GM19395 (cell line): ENCODE measurements at regions not wholly inside any gene's neighbourhood (a gene's known extent, or its start where the extent isn't known, plus 50 kb on each side); places are given as distances from the start of the nearest gene placed in this dataset.

ENCODE experiments used
- ATAC-seq: cut with Tn5 transposase; IDR thresholded peaks from one replicate; pipeline ENCODE4 v1.9.1; 2021; ENCODE audit warnings: mild to moderate bottlenecking, moderate library complexity; ENCODE audit not compliant: unreplicated experiment

- ATAC-seq, result no peak
Measured at GRCh38 chr21:23438081-23438480, 2169.2 kb downstream of the MRPL39 start.

- no peak for ATAC-seq
Measured at GRCh38 chr21:23402929-23403520, 2204.3 kb downstream of the MRPL39 start.

GRCh38 chr21:23401278-23401677 is 2206.0 kb downstream of the MRPL39 start:
- no peak for ATAC-seq

GRCh38 chr21:23398726-23399125 is 2208.6 kb downstream of the MRPL39 start:
- ATAC-seq, result no peak

GRCh38 chr21:23394458-23394857 is 2212.8 kb downstream of the MRPL39 start:
- no peak for ATAC-seq

GRCh38 chr21:23384679-23385078 is 2222.6 kb downstream of the MRPL39 start:
- no peak for ATAC-seq

GRCh38 chr21:23374155-23374554 is 2233.1 kb downstream of the MRPL39 start:
- no peak for ATAC-seq

- ATAC-seq, result no peak
Measured at GRCh38 chr21:23356905-23357304, 2250.4 kb downstream of the MRPL39 start.

GRCh38 chr21:23316190-23316589 is 2291.1 kb downstream of the MRPL39 start:
- no peak for ATAC-seq

GRCh38 chr21:23308741-23309140 is 2298.5 kb downstream of the MRPL39 start:
- ATAC-seq, result no peak

- no peak for ATAC-seq
Measured at GRCh38 chr21:23307065-23307464, 2300.2 kb downstream of the MRPL39 start.

- ATAC-seq, result no peak
Measured at GRCh38 chr21:23292292-23292691, 2294.1 kb downstream of the NCAM2 start.

- ATAC-seq, result no peak
Measured at GRCh38 chr21:23281917-23282316, 2283.7 kb downstream of the NCAM2 start.

GRCh38 chr21:23249760-23250159 is 2251.6 kb downstream of the NCAM2 start:
- no peak for ATAC-seq

- no peak for ATAC-seq
Measured at GRCh38 chr21:23247334-23247733, 2249.1 kb downstream of the NCAM2 start.

GRCh38 chr21:23245255-23245654 is 2247.0 kb downstream of the NCAM2 start:
- ATAC-seq, result no peak

GRCh38 chr21:23223882-23224281 is 2225.7 kb downstream of the NCAM2 start:
- ATAC-seq, result no peak

- ATAC-seq, result no peak
Measured at GRCh38 chr21:23218667-23219066, 2220.5 kb downstream of the NCAM2 start.

GRCh38 chr21:23217597-23217996 is 2219.4 kb downstream of the NCAM2 start:
- no peak for ATAC-seq

- ATAC-seq, result no peak
Measured at GRCh38 chr21:23215261-23215660, 2217.1 kb downstream of the NCAM2 start.
